Fibroblast of skin of left biceps (primary cell): ENCODE measurements at regions not wholly inside any gene's neighbourhood (a gene's known extent, or its start where the extent isn't known, plus 50 kb on each side); places are given as distances from the start of the nearest gene placed in this dataset.
"Not testable (repeated sequence)": the region's sequence is repeated elsewhere in the genome, so short reads cannot be mapped to it uniquely, and the experiment has no call there.

Experiments used
- DNase-seq, 2 experiments: peaks; one replicate each; pipeline ENCODE4 v3.0.0-alpha.2; 2013; ENCODE audit warnings: low read depth in 2 of 2

GRCh38 chr4:100340512-100341485, 150.5 kb upstream of the DDIT4L start:
- DNase-seq, result no peak

DNA sequence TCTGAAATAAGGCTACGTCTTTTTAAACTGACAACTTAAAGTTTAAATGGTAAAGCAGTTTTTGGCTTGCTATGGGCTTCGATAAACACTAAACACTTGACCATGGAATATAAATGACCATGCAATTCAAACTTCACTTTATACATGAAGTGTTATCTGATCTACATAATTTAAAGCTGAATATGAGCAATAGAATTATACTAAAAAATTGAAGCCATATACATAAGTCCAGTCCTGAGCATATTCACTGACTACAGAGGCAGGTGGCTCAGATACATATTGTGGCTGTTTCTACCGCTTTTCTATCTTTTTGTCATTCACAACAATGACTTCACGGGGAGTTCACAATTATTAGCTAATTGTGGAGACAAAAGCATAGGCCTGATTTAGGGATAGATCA, 149.6 kb upstream of the DDIT4L start:
- no peak for DNase-seq

DNA sequence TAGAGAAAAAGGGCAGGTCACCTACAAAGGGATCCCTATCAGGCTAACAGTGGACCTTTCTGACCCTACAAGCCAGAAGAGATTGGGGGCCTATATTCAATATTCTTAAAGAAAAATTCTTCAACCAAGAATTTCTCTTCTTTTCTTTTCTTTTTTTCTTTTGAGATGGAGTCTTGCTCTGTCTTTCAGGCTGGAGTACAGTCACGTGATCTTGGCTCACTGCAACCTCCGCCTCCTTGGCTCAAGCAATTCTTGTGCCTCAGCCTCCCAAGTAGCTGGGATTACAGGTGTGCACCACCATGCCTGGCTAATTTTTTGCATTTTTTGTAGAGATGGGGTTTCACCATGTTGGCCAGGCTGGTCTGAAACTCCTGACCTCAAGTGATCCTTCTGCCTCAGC, 143.2 kb upstream of the DDIT4L start:
- DNase-seq, result not testable (repeated sequence)

- DNase-seq, result no peak
Measured at GRCh38 chr4:100317032-100317864, 127.0 kb upstream of the DDIT4L start.

- no peak for DNase-seq
Measured at GRCh38 chr4:100314057-100314456, 123.8 kb upstream of the DDIT4L start.

DNA sequence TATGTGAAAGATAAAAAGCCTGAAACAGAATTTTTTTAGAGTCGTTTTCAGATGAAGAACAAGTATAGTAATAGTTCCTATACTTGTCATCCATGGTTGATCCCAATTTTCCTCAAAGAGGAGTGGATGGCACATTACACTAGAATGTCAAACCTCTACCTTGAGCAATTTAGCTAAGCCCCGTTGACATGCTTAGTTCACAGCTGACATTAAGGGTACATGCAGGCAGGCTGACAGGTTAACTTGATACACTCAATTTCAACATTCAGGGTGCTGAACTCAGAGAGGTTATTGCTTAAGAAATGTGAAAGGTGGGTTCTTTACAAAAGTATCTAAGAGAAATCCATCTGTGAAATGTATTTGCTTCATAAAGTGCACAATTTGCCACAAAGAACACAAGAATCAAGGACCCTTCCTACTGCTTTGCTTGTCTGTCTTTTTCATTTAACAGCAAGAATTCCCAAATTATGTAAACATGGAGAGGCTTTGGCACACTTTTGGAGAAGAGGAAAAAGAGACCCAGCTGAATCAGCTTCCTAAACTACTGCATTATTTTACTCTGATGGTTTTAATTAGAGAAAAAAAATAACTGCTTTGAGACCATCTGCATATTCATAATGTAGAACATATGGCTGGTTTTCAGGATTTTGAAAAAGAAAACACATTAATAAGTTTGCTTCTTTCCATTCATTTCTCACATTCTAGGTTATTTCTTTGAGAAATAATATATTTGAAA, 122.5 kb upstream of the DDIT4L start:
- DNase-seq, result no peak

DNA sequence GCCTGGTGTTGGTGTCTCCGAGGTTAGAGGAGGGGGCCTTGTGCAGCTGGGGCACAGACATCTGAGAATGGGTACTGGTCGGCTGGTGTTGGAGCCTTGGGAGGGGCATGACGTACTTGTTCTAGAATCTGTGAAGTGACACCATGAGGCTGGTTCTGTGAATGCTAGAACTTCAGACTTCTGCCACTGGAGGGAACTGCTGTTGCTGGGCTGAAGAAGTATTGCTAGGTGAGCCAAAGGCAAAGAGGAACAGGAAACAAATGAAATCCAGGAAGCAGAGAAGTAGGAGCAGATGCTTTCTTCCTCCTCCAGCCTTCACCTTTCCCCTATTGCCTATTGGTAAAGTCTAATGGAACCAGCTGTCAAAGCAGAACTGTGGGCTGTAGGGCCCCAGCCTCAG, 120.9 kb upstream of the DDIT4L start:
- DNase-seq, result no peak

- no peak for DNase-seq
Measured at GRCh38 chr4:100306018-100306417, 115.8 kb upstream of the DDIT4L start.

DNA sequence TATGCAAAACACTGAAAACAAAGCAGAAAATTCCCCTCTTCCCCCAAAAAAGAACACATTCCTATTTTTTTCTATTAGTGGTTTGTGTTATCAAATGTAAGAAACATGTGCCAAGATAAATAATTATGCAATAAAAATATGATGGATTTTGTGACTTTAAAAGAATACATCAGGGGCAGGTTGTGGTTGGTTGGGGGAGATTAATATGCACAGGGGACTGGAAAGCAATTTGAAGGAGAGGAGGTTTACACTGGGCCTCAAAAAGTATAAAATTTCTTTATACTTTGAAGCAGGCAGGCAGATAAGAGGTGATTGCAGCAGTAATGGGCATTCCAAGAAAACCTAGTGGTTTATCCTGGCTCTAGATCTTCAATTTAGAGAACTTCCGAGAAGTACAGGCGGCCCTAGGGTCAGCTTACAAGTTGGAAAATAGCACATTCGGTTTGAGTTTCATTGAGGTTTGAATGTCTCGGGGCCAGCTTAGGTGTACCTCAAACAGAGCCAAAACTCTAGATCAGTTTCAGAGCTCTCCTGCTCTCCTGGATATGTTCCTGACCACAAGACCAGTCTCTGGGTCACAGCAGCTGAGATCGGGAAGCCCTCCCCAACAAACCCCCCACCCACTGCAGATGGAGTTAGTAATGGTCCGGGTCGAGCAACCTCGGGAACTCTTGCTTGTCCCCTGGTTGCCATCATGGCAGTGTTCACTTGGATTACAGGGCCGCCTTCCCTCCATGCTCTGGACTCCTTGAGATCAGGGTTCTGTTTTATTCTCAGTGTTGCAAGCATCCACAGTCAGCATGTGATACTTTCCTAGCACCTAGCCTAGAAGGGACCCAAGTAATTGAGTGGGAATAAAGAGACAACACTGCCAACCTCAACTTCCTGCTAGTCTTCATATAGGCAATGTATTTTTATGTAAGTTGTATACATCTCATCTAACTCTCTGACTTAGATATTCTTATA, 112.1 kb upstream of the DDIT4L start:
- DNase-seq, result no peak

DNA sequence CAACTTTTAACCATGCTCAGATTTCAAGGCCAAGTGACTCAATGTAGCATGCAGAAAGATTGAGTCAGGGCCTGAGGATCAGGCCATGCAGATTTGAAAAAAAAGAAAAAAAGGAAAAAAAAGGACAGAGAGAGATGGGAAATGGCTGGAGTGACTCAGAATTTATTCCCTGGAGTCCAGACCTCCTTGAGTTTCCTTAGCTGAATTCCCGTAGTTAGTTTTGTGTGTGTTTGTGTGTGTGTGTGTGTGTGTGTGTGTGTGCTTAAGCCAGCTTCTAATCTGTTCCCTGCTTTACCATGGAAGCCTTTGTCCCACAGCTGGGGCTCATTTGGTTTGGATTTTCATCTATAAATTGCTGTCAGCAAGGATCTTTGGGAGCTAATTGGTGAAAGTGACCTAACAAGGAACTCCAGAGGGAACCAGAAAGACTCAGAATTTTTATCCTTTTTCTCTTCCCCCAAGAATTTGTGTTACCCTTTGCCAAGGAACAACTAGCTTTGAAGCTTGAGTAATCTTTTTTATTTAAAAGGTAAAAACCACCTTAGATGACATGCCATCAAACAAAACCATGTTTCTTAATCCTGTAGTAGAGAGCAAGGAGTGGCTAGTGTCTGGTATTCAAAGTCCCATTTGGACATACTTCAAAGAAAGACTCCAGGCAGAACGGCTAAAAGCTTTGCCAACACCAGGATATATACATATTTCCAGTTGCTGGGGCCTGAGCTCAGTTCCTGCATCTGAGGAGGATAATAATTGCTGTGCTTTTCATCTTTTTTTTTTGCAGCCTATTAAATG, 109.0 kb upstream of the DDIT4L start:
- DNase-seq, result peak; percentile 98 to 99

DNA sequence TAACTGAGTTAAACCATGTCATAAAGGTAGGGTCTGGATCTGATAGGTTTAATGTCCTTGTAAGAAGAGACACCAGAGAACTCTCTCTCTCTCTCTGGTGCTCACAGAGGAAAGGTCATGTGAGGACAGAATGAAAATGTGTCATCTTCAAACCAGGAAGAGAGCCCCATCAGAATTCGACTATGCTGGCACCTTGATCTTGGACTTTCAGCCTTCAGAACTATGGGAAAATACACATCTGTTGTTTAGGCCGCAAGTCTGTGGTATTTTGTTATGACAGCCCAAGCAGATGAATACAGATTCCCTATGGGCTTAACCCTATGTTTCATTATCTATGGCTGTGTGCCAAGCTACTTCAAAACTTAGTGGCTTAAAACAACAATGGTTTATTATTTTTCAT, 105.5 kb upstream of the DDIT4L start:
- DNase-seq, result no peak

DNA sequence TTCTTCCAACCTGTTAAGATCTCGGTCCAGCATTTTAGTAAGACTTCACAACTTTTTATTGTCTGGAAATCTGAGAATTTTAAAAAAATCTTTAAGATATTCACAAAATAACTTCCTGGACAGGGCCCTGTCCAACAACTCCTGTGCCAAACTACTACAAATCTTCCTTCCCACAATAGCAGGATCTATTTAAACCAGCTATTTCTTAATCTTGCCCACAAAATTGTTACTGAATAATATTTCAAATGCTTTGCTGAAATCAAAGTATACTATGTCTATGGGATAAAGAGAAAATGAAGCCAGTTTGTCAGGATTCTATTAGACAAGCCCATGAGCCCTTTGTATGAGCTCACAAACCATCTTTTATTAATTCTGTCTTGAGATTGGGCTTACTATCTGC, 104.1 kb upstream of the DDIT4L start:
- DNase-seq, result no peak

DNA sequence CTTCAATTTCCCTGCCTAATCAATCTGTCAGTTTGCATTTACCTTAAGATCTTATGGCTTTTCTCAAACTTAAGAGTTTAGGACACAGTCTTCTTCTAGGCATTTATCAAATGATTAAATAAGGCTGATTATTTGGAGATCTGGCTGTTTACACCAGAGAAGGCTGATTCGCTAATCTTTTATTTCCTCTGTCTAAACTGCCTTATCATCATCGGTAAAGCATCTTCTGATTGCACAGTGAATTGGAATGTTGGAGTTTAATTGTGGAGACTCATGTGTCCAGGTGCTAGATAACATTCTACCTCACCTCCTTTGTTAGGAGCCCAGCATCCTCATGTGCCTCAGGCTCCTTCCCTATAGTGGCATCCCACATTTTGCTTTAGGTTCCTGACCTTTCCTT, 100.3 kb upstream of the DDIT4L start:
- DNase-seq, result no peak

GRCh38 chr4:100289946-100290345, 99.7 kb upstream of the DDIT4L start:
- DNase-seq, result no peak

- no peak for DNase-seq
Measured at GRCh38 chr4:100289530-100289888, 99.2 kb upstream of the DDIT4L start.

GRCh38 chr4:100288811-100289529, 98.7 kb upstream of the DDIT4L start:
- DNase-seq, result no peak

- no peak for DNase-seq
Measured at GRCh38 chr4:100288161-100288560, 97.9 kb upstream of the DDIT4L start.

DNA sequence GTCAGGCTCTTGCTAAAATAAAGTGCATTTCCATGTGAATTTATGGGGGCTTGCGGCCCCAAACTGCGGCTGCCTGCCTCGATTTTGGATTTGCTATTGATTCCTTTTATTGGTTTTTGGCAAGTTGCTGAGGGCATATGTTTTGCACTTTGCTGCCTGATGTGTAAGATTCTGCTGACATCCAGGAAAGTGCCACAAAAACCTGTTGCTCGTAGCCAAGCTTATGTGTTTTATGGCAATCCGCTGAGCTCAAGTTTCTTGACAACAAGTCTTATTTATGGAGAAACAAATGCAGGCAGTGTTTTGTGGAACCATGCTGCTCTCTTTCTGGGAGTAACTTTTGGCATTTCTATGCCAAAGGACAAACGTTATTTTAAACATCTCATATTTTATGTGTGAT, 97.3 kb upstream of the DDIT4L start:
- no peak for DNase-seq

GRCh38 chr4:100286636-100287035, 96.4 kb upstream of the DDIT4L start:
- DNase-seq, result no peak
